GM12891 (cell line): ENCODE measurements at regions not wholly inside any gene's neighbourhood (a gene's known extent, or its start where the extent isn't known, plus 50 kb on each side); places are given as distances from the start of the nearest gene placed in this dataset.

Experiments
- PAX5 ChIP-seq: IDR thresholded peaks from 2 replicates; pipeline ENCODE4 v1.6.1; 2011; ENCODE audit warnings: low read length, moderate library complexity, mild to moderate bottlenecking; ENCODE audit not compliant: insufficient read depth, severe bottlenecking
- POLR2A ChIP-seq: IDR thresholded peaks from 2 replicates; pipeline ENCODE4 v1.6.1; 2011; ENCODE audit warnings: low read depth, low read length, control low read depth
- POLR2AphosphoS5 ChIP-seq: IDR thresholded peaks from 2 replicates; pipeline ENCODE4 v1.6.1; 2011; ENCODE audit warnings: low read depth, low read length, control low read depth
- POU2F2 ChIP-seq: IDR thresholded peaks from 2 replicates; pipeline ENCODE4 v1.6.1; 2011; ENCODE audit warnings: low read depth, mild to moderate bottlenecking, control low read depth, low read length, moderate library complexity
- SPI1 ChIP-seq: IDR thresholded peaks from 2 replicates; pipeline ENCODE4 v1.6.1; 2011; ENCODE audit warnings: low read depth, low read length, control low read depth
- TAF1 ChIP-seq: IDR thresholded peaks from 2 replicates; pipeline ENCODE4 v1.6.1; 2011; ENCODE audit warnings: low read depth, low read length, control low read depth

DNA sequence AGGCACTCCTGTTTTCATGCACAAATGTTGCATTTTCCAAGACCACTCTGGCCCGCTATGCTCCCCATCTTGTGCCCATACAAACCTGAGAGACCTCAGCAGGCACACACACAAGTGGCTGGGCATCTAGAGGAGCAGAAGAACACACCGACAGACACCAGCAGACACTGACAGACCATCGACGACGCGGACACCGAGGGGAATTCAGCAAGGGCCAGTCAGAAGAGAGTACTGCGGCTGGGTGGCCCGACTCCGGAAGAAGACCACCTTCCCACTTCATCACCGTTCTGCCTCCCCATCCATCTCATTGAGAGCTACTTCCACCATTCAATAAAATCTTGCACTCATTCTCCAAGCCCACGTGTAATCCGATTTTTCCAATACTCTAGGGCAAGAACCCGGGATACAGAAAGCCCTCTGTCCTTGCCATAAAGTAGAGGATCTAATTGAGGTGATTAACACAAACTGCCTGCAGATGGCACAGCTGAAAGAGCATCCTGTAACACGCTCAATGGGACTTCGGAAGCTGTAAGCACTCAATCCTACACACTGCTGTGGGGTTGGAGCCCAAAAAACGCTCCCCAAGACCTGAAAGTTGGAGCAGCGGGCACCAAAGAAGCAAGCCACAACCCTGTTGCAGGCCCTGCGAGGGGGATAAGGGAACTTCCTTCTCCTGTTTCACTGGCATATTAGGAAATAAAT lies 780.9 kb downstream of the ARAP2 start:
- TF ChIP-seq SPI1 = no peak
- TF ChIP-seq PAX5 = no peak
- no peak for TF ChIP-seq POLR2A
- no peak for TF ChIP-seq POLR2AphosphoS5
- TF ChIP-seq TAF1 = no peak
- TF ChIP-seq POU2F2 = no peak
